ENCODE measurements at regions not wholly inside any gene's neighbourhood (a gene's known extent, or its start where the extent isn't known, plus 50 kb on each side); places are given as distances from the start of the nearest gene placed in this dataset.

DNA sequence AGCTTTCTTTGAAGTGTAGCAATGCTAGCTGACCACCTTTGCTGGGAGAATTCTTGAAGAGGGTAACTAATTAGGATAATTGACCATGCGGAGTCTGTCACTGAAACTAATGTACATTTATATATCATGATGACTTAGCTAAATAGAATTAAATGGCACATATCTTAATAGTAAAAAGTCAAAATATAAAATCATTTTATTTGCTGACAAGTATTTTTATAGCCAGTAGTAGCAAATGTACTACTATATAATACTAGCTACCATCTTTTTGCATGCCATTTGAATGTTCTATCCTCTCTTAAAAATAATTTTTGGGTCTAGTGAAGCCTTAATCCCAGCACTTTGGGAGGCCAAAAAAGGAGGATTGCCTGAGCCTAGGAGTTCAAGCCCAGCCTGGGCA is 605.8 kb upstream of the COX7C start:
- no peak for DNase-seq (ENCODE audit: low read depth in 2 of 2)

- DNase-seq (ENCODE audit: low read depth in 2 of 2): no peak
These were observed 588.4 kb upstream of the COX7C start for GRCh38 chr5:86029308-86029707.

DNA sequence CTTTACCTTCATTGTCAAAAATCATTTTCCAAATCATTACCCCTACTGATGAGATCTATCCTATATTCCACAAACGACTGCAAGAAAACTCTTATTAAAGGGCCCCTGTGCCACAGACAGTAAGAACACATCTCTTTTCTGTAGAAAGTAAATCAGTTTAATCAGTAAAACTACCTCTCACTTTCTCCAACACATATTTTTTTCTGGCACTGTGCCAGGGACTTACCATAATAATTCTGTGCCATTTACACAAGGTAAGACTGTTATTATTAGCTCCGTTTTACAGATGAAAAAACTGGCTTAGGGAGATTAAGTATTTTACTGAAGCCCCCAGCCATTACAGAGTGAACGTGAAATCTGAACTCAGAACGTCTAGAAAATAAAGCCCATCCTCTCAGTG is 587.0 kb upstream of the COX7C start:
- no peak for DNase-seq (ENCODE audit: low read depth in 2 of 2)

DNA sequence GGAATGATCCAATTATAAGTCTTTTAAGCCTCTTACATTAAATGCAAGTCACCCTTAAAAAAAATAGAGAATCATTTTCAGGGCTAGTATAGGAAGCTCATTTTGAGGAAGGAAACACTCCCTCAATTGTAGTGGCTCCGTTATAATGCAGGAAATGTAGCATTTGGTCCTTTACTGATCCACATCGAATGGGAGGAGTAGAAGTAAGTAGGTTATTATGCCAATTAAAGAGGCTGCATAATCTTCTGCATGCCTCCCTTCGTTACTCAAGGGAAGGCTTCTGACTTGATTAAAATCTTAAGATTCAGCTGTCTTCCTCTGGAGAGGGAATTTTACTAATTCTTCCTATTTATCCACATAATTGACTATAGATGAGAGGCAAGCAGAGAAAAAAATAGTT is 579.2 kb upstream of the COX7C start:
- no peak for DNase-seq (ENCODE audit: low read depth in 2 of 2)

GRCh38 chr5:86039351-86039750 is 578.4 kb upstream of the COX7C start:
- no peak for DNase-seq (ENCODE audit: low read depth in 2 of 2)

DNA sequence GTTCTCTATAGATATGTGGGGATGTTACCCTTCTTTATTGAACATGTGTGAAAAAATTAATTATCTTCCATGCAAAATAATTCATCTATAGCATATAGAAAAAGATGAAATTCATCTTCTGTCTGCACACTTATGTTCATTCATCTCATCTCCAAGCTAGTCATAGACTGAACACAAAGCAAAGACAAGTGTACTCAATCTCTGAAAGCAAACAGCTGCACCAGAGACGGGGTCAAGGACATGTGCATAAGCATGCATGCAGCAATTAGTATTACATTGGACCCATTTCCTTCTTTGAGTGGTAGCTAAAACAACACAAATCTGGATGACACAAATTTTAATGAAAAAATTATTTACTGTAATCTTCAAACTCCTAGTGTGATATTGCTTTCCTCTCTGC is 547.0 kb upstream of the COX7C start:
- no peak for DNase-seq (ENCODE audit: low read depth in 2 of 2)

- DNase-seq (ENCODE audit: low read depth in 2 of 2): no peak
These were observed 543.4 kb upstream of the COX7C start for GRCh38 chr5:86074297-86074696.

DNA sequence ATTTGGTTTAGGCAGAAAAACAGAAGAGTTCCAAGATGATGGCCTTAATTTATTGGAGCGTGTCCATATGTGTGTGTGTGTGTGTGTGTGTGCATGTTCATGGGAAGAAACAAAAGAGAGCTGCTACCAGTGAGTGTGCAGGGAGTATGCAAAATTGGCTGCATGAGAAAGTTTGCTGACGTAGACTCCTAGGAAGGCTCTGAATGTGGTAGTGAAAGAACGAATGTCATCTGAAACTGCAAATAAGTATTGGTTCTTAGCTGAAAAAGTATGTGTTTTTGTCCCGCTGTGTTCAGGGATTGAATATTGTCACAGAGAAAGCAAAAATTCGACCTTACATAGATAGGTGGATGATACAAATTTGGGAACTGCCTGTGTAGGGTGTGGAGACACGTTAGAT is 542.6 kb upstream of the COX7C start:
- DNase-seq (ENCODE audit: low read depth in 2 of 2): no peak

GRCh38 chr5:86095092-86095491 is 522.6 kb upstream of the COX7C start:
- no peak for DNase-seq (ENCODE audit: low read depth in 2 of 2)

- no peak for DNase-seq (ENCODE audit: low read depth in 2 of 2)
These were observed 515.8 kb upstream of the COX7C start for GRCh38 chr5:86101966-86102365.

GRCh38 chr5:86108825-86109224 is 508.9 kb upstream of the COX7C start:
- no peak for DNase-seq (ENCODE audit: low read depth in 2 of 2)

DNA sequence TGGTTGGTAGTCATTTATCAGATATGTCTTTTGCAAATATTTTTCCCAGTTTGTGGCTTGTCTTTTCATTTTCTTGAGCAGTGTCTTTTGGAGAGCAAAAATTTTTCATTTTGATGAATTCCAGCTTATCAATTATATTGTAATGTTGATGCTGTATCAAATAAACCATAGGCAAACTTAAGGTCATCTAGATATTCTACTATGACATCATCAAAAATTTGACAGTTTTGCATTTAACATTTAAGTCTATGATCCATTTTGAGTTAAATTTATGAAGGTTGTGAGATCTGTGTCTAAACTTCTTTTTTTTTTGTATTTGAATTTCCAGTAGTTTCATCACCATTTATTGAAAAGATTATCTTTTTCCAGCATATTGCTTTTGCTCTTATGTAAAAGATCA is 505.5 kb upstream of the COX7C start:
- no peak for DNase-seq (ENCODE audit: low read depth in 2 of 2)

- no peak for DNase-seq (ENCODE audit: low read depth in 2 of 2)
These were observed 502.6 kb upstream of the COX7C start for GRCh38 chr5:86115164-86115563.

- DNase-seq (ENCODE audit: low read depth in 2 of 2): no peak
These were observed 499.2 kb upstream of the COX7C start for GRCh38 chr5:86118542-86118941.

- DNase-seq (ENCODE audit: low read depth in 2 of 2): no peak
These were observed 493.4 kb upstream of the COX7C start for GRCh38 chr5:86124333-86124732.

GRCh38 chr5:86125731-86126601 is 491.8 kb upstream of the COX7C start:
- no peak for DNase-seq (ENCODE audit: low read depth in 2 of 2)

- no peak for DNase-seq (ENCODE audit: low read depth in 2 of 2)
These were observed 490.0 kb upstream of the COX7C start for GRCh38 chr5:86127696-86128095.

GRCh38 chr5:86129009-86129408 is 488.7 kb upstream of the COX7C start:
- DNase-seq (ENCODE audit: low read depth in 2 of 2): no peak

- DNase-seq (ENCODE audit: low read depth in 2 of 2): no peak
These were observed 480.4 kb upstream of the COX7C start for GRCh38 chr5:86137297-86137696.

GRCh38 chr5:86143837-86144236 is 473.9 kb upstream of the COX7C start:
- DNase-seq (ENCODE audit: low read depth in 2 of 2): no peak

- no peak for DNase-seq (ENCODE audit: low read depth in 2 of 2)
These were observed 464.7 kb upstream of the COX7C start for GRCh38 chr5:86152988-86153560.

DNA sequence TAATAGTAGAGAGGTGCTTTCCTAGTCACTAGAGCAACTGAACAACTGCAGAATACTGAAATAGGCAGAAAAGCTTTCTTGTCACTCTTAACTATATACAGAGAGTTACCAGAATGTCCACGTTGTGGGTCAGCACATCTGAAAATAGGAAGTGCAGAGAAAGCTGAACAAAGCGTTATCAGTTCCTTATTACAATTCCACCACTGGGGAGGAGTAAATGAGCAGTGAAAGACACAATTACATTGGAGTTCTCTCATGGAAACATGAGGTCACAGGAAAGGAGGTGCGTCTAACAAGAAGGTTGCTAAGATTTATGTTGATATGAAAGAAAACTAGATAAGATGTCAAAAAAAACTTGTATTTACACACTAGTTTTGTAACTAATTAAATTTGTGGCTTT is 461.9 kb upstream of the COX7C start:
- no peak for DNase-seq (ENCODE audit: low read depth in 2 of 2)

DNA sequence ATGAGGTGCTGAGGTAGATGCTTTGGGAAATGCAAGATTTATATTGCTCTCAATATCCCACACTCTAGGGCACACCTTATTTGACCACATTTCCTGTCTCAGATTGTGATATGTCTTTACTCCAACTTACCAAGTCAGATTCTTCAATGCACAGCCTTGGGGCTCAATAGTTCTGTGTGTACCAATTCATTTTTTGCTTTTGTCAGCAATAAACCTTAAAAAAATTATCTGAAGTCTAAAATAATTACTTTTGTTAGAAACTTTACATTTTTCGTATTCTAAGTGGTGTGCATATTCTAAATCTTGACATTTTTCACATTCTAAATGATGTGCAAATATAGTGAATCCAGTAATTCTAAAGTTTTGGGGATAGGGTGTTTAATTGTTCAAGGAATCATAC is 447.5 kb upstream of the COX7C start:
- DNase-seq (ENCODE audit: low read depth in 2 of 2): no peak

- no peak for DNase-seq (ENCODE audit: low read depth in 2 of 2)
These were observed 442.5 kb upstream of the COX7C start for GRCh38 chr5:86175224-86175623.

Data from fibroblast of skin of left biceps (primary cell).